B cell (primary cell): ENCODE measurements at regions not wholly inside any gene's neighbourhood (a gene's known extent, or its start where the extent isn't known, plus 50 kb on each side); places are given as distances from the start of the nearest gene placed in this dataset.

Experiments used
- ATAC-seq: fragments of 200-7000 bp; cut with Tn5 transposase; one replicate; pipeline ENCODE4 v1.10.0; 2021; ENCODE audit warnings: low read depth, mild to moderate bottlenecking, moderate number of reproducible peaks, moderate library complexity
- CTCF ChIA-PET: fragments of 350-600 bp; sonication (Branson Sonifier 250); formaldehyde crosslinking; loops from one replicate; lab custom pipeline; 2021; ENCODE audit warnings: antibody characterized with exemption, inconsistent platforms; lab: Charles Lee
- POLR2A ChIA-PET: fragments of 350-600 bp; sonication (Branson Sonifier 250); formaldehyde crosslinking; loops from one replicate; lab custom pipeline; 2021; ENCODE audit warnings: antibody characterized with exemption; lab: Charles Lee
- DNase-seq: peaks from one replicate; pipeline ENCODE4 v3.0.0; 2013
- H2AFZ ChIP-seq: 2 replicates; pipeline ENCODE4 v1.6.1; 2012; ENCODE audit warnings: mild to moderate bottlenecking, low read depth, low read length; ENCODE audit not compliant: insufficient read depth, poor library complexity, severe bottlenecking
- H3K27ac ChIP-seq, 2 donors: 1 replicate in 1 of 2; 2 replicates in 1 of 2; pipeline ENCODE4 v1.5.1; 2012 to 2013; ENCODE audit warnings: low read length in 2 of 2, mild to moderate bottlenecking in 2 of 2, moderate library complexity in 1 of 2
- H3K27me3 ChIP-seq, 4 experiments: fragments of 200-600 bp in 1 of 4; sonication (generic) in 1 of 4; replicated peaks in 1 of 4; 1 replicate in 2 of 4; 2 replicates in 2 of 4; pipeline versions ENCODE4 v1.6.1 to v1.7.0; 2013 to 2016; ENCODE audit warnings: low read length in 3 of 4, mild to moderate bottlenecking in 2 of 4, mixed read lengths in 1 of 4, moderate library complexity in 1 of 4; ENCODE audit not compliant: insufficient read depth in 4 of 4, control insufficient read depth in 3 of 4; ENCODE audit errors: control extremely low read depth in 1 of 4
- H3K36me3 ChIP-seq, 2 experiments: replicated peaks in 1 of 2; 1 replicate in 1 of 2; 2 replicates in 1 of 2; pipeline versions ENCODE4 v1.6.1 to v1.7.1; 2013; ENCODE audit warnings: low read length in 1 of 2; ENCODE audit not compliant: insufficient read depth in 2 of 2, control insufficient read depth in 1 of 2; ENCODE audit errors: control extremely low read depth in 1 of 2, extremely low read depth in 1 of 2
- H3K4me1 ChIP-seq, 2 donors: fragments of 200-600 bp in 1 of 2; sonication (generic) in 1 of 2; 1 replicate in 1 of 2; 2 replicates in 1 of 2; pipeline versions ENCODE4 v1.5.1 to v1.6.1; 2013 to 2017; ENCODE audit warnings: low read length in 2 of 2; ENCODE audit not compliant: control insufficient read depth in 2 of 2, insufficient read depth in 2 of 2
- H3K4me2 ChIP-seq: replicated peaks from 2 replicates; pipeline ENCODE3; 2012; ENCODE audit warnings: mild to moderate bottlenecking, low read depth, low read length; ENCODE audit not compliant: poor library complexity, severe bottlenecking
- H3K4me3 ChIP-seq, 5 experiments: fragments of 200-600 bp in 1 of 5; sonication (generic) in 1 of 5; 1 replicate in 3 of 5; 2 replicates in 2 of 5; pipeline versions ENCODE4 v1.5.1 to v1.7.0; 2011 to 2016; ENCODE audit warnings: low read length in 4 of 5, mild to moderate bottlenecking in 4 of 5, low read depth in 2 of 5, control low read depth in 1 of 5, moderate library complexity in 1 of 5; ENCODE audit not compliant: insufficient read depth in 1 of 5; ENCODE audit errors: control extremely low read depth in 1 of 5, extremely low read depth in 1 of 5
- H3K79me2 ChIP-seq: fragments of 200-600 bp; sonication (generic); one replicate; pipeline ENCODE4 v1.6.0; 2016; ENCODE audit warnings: low read length; ENCODE audit not compliant: control insufficient read depth, insufficient read depth
- H3K9ac ChIP-seq: fragments of 200-600 bp; sonication (generic); 2 replicates; pipeline ENCODE4 v1.6.1; 2017; ENCODE audit warnings: mild to moderate bottlenecking, low read length, moderate library complexity
- H3K9me3 ChIP-seq, 3 donors: one replicate each; pipeline versions ENCODE4 v1.6.1 to v1.7.1; 2013; ENCODE audit warnings: low read length in 2 of 3; ENCODE audit not compliant: control insufficient read depth in 2 of 3, insufficient read depth in 1 of 3; ENCODE audit errors: control extremely low read depth in 1 of 3
- H4K20me1 ChIP-seq: 2 replicates; pipeline ENCODE4 v1.6.0; 2012; ENCODE audit warnings: mild to moderate bottlenecking, low read length; ENCODE audit not compliant: insufficient read depth, control insufficient read depth, poor library complexity, severe bottlenecking
- H3K27ac Mint-ChIP-seq: one replicate; pipeline ENCODE4 v1.8.0; 2021; ENCODE audit warnings: mixed read lengths
- H3K27me3 Mint-ChIP-seq: one replicate; pipeline ENCODE4 v1.8.0; 2021; ENCODE audit warnings: mixed read lengths
- H3K4me1 Mint-ChIP-seq: one replicate; pipeline ENCODE4 v1.8.0; 2021; ENCODE audit warnings: mixed read lengths
- H3K4me3 Mint-ChIP-seq: one replicate; pipeline ENCODE4 v1.8.0; 2021; ENCODE audit warnings: mixed read lengths
- H3K9me3 Mint-ChIP-seq: one replicate; pipeline ENCODE4 v1.8.0; 2022; ENCODE audit warnings: mixed read lengths; ENCODE audit not compliant: insufficient read depth
- EZH2 ChIP-seq: IDR thresholded peaks from 2 replicates; pipeline ENCODE4 v1.6.1; 2012; ENCODE audit warnings: borderline replicate concordance, low read depth, mild to moderate bottlenecking, moderate library complexity, low read length; ENCODE audit not compliant: insufficient read depth, poor library complexity, severe bottlenecking
- WGBS: methylation state at CpG from one replicate; pipeline ENCODE4 v1.1.5; 2013; ENCODE audit warnings: missing lambda C conversion rate; ENCODE audit not compliant: insufficient coverage; 5-methylcytosine and 5-hydroxymethylcytosine counted together
- intact Hi-C: fragments of 100-400 bp; cut with micrococcal nuclease; formaldehyde crosslinking; loops from one replicate; pipeline ENCODE4 v1.10.0; 2022
- TF ChIP-seq, protein P1 (sequence below): fragments of 200-600 bp; IDR thresholded peaks from one replicate; pipeline ENCODE4 v1.8.0; 2022; ENCODE audit warnings: antibody characterized with exemption, mild to moderate bottlenecking

DNA sequence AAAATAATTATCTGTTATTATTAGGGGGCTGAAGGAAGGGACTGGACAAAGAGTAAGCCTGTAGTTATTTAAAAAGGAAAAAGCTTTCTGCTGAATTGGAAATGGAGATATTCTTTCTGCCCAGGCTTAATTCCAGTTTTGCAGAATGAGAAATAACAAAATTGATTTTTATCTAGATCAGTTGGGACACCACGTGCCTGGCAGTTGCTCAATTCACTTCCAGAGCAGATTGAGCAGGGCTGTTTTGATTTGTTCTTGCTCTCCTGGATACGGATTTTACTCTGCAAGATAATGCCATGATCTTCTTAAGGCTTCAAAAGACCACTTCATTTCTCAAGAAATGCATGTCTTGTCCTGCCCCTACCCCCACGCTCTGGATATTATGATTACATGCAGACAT is 524.3 kb downstream of the TCERG1L start:
- H3K79me2 ChIP-seq, result no peaks in the 10 kb centered on the region
- no peak for ATAC-seq
- Mint-ChIP-seq H3K27me3 (no peaks in the 10 kb centered on the region), H3K4me3 (no peak overlapping the region), H3K9me3 (no peaks in the 10 kb centered on the region), H3K27ac (no peak overlapping the region), H3K4me1 (no peaks in the 10 kb centered on the region)
- H3K4me2 ChIP-seq, result no peak overlapping the region
- no peaks in the 10 kb centered on the region for H3K36me3 ChIP-seq
- no peak for DNase-seq
- H4K20me1 ChIP-seq, result no peaks in the 10 kb centered on the region
- TF ChIP-seq EZH2, result no peak
- TF ChIP-seq, protein P1, sequence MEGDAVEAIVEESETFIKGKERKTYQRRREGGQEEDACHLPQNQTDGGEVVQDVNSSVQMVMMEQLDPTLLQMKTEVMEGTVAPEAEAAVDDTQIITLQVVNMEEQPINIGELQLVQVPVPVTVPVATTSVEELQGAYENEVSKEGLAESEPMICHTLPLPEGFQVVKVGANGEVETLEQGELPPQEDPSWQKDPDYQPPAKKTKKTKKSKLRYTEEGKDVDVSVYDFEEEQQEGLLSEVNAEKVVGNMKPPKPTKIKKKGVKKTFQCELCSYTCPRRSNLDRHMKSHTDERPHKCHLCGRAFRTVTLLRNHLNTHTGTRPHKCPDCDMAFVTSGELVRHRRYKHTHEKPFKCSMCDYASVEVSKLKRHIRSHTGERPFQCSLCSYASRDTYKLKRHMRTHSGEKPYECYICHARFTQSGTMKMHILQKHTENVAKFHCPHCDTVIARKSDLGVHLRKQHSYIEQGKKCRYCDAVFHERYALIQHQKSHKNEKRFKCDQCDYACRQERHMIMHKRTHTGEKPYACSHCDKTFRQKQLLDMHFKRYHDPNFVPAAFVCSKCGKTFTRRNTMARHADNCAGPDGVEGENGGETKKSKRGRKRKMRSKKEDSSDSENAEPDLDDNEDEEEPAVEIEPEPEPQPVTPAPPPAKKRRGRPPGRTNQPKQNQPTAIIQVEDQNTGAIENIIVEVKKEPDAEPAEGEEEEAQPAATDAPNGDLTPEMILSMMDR, result no peak
- POLR2A ChIA-PET, result no interaction called here
- WGBS, result 56% methylated on average over 2 of the region's 3 CpGs
- no peaks in the 10 kb centered on the region for H3K4me1 ChIP-seq
- intact Hi-C loops, result no loop called here
- H3K9ac ChIP-seq, result no peak overlapping the region
- H3K27ac ChIP-seq, result no peak overlapping the region
- H3K9me3 ChIP-seq, result peaks cover 0 to 34% (median 0%) of the 10 kb centered on the region in 3 donors
- no peaks in the 10 kb centered on the region for H3K27me3 ChIP-seq
- H3K4me3 ChIP-seq, result no peak overlapping the region
- CTCF ChIA-PET, result no interaction called here
- no peak overlapping the region for H2AFZ ChIP-seq

DNA sequence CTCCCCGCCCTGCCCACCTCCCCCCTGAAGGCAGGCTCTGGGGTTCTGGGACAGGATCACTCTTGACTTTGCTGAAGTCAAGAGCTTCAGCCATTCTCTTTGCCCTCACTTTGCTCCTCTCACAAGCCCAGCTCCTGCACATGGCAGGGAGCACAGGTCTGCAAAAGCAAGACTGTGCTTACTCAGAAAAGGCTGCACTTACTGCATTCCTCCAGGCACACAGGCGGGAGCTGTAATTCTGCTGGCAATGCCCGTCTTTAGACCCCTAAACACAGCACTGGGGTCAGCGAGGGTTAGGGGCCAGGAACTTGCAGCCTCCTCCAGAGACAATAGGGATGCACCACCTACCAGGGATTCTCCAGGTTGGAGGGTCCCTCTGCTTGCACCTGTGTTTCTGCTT is 523.7 kb downstream of the TCERG1L start:
- DNase-seq (no peak), ATAC-seq (no peak)
- peaks cover 0 to 39% (median 0%) of the 10 kb centered on the region in 3 donors for H3K9me3 ChIP-seq
- H3K4me2 ChIP-seq, result no peak overlapping the region
- H4K20me1 ChIP-seq, result no peaks in the 10 kb centered on the region
- Mint-ChIP-seq H3K27me3 (no peaks in the 10 kb centered on the region), H3K9me3 (no peaks in the 10 kb centered on the region), H3K4me1 (no peaks in the 10 kb centered on the region), H3K4me3 (no peak overlapping the region), H3K27ac (no peak overlapping the region)
- no peaks in the 10 kb centered on the region for H3K36me3 ChIP-seq
- POLR2A ChIA-PET, result no interaction called here
- intact Hi-C loops, result no loop called here
- CTCF ChIA-PET, result no interaction called here
- no peaks in the 10 kb centered on the region for H3K4me1 ChIP-seq
- TF ChIP-seq EZH2, result no peak
- TF ChIP-seq, protein P1, result no peak
- H3K4me3 ChIP-seq, result no peak overlapping the region
- H3K79me2 ChIP-seq, result no peaks in the 10 kb centered on the region
- H3K27me3 ChIP-seq, result no peaks in the 10 kb centered on the region
- H3K27ac ChIP-seq, result no peak overlapping the region
- WGBS, result 72% methylated on average over 4 of the region's 4 CpGs
- no peak overlapping the region for H3K9ac ChIP-seq
- no peak overlapping the region for H2AFZ ChIP-seq
